KMS-11 (cell line): ENCODE measurements at regions not wholly inside any gene's neighbourhood (a gene's known extent, or its start where the extent isn't known, plus 50 kb on each side); places are given as distances from the start of the nearest gene placed in this dataset.

Experiments used
- H2AFZ ChIP-seq: fragments of 200-600 bp; sonication (generic); 2 replicates; pipeline ENCODE4 v1.6.1; 2016; ENCODE audit warnings: antibody characterized with exemption, mixed run types, low read depth
- H3K27ac ChIP-seq: fragments of 200-600 bp; sonication (generic); 2 replicates; pipeline ENCODE4 v1.6.1; 2016; ENCODE audit warnings: mild to moderate bottlenecking, mixed run types
- H3K27me3 ChIP-seq: fragments of 200-600 bp; sonication (generic); 2 replicates; pipeline ENCODE4 v1.6.1; 2017; ENCODE audit warnings: mild to moderate bottlenecking, low read depth, mixed run types, moderate library complexity; ENCODE audit not compliant: insufficient read depth
- H3K36me3 ChIP-seq: fragments of 200-600 bp; sonication (generic); 2 replicates; pipeline ENCODE4 v1.6.1; 2017; ENCODE audit warnings: mild to moderate bottlenecking, mixed run types; ENCODE audit not compliant: insufficient read depth
- H3K4me1 ChIP-seq: fragments of 200-600 bp; sonication (generic); 2 replicates; pipeline ENCODE4 v1.6.1; 2016; ENCODE audit warnings: mild to moderate bottlenecking, low read depth, mixed run types; ENCODE audit not compliant: poor library complexity, severe bottlenecking
- H3K4me2 ChIP-seq: fragments of 200-600 bp; sonication (generic); 2 replicates; pipeline ENCODE4 v1.7.0; 2016; ENCODE audit warnings: mild to moderate bottlenecking, mixed run types
- H3K4me3 ChIP-seq: fragments of 200-600 bp; sonication (generic); IDR thresholded peaks from 2 replicates; pipeline ENCODE4 v1.6.1; 2017; ENCODE audit warnings: low read depth, low read length, mixed read lengths; ENCODE audit not compliant: insufficient read depth
- H3K79me2 ChIP-seq: fragments of 200-600 bp; sonication (generic); 2 replicates; pipeline ENCODE4 v1.6.1; 2016; ENCODE audit warnings: low read depth, mixed run types; ENCODE audit not compliant: insufficient read depth
- H3K9ac ChIP-seq: fragments of 200-600 bp; sonication (generic); 2 replicates; pipeline ENCODE4 v1.6.1; 2016; ENCODE audit warnings: mild to moderate bottlenecking, mixed run types
- H4K20me1 ChIP-seq: fragments of 200-600 bp; sonication (generic); 2 replicates; pipeline ENCODE4 v1.6.1; 2016; ENCODE audit warnings: mild to moderate bottlenecking, mixed run types; ENCODE audit not compliant: insufficient read depth
- CTCF ChIP-seq: fragments of 200-600 bp; sonication (generic); conservative IDR thresholded peaks from 2 replicates; pipeline ENCODE4 v1.6.1; 2017; ENCODE audit warnings: low read depth, mild to moderate bottlenecking, antibody characterized with exemption, low read length, moderate library complexity, mixed read lengths

- H3K27me3 ChIP-seq = no peaks in the 10 kb centered on the region; the same call in 1 of the 2 replicates
- no peaks in the 10 kb centered on the region for H3K4me1 ChIP-seq
- no peaks in the 10 kb centered on the region for H4K20me1 ChIP-seq
- no peak overlapping the region for H3K9ac ChIP-seq
- no peak overlapping the region for H3K4me3 ChIP-seq
- no peak overlapping the region for H3K27ac ChIP-seq
- no peaks in the 10 kb centered on the region for H3K36me3 ChIP-seq
- no peak overlapping the region for H2AFZ ChIP-seq
- TF ChIP-seq CTCF = no peak
- no peaks in the 10 kb centered on the region for H3K79me2 ChIP-seq
- no peak overlapping the region for H3K4me2 ChIP-seq
Measured at GRCh38 chr19:32053376-32053775, 292.0 kb upstream of the ZNF507 start.

- H3K27ac ChIP-seq = no peak overlapping the region
- no peak overlapping the region for H3K4me2 ChIP-seq
- H3K36me3 ChIP-seq = no peaks in the 10 kb centered on the region
- H3K9ac ChIP-seq = no peak overlapping the region
- H2AFZ ChIP-seq = no peak overlapping the region
- H4K20me1 ChIP-seq = no peaks in the 10 kb centered on the region
- no peak for TF ChIP-seq CTCF
- no peaks in the 10 kb centered on the region for H3K79me2 ChIP-seq
- H3K4me3 ChIP-seq = no peak overlapping the region
- H3K4me1 ChIP-seq = no peaks in the 10 kb centered on the region
- H3K27me3 ChIP-seq = no peaks in the 10 kb centered on the region; the same call in 1 of the 2 replicates
Measured at GRCh38 chr19:32053861-32054260, 291.5 kb upstream of the ZNF507 start.

GRCh38 chr19:32058131-32058530, 287.3 kb upstream of the ZNF507 start:
- Histone ChIP-seq H3K27me3 (no peaks in the 10 kb centered on the region; the same call in 1 of the 2 replicates), H3K79me2 (no peaks in the 10 kb centered on the region), H3K36me3 (no peaks in the 10 kb centered on the region), H4K20me1 (no peaks in the 10 kb centered on the region), H3K9ac (no peak overlapping the region), H3K4me3 (no peak overlapping the region), H3K4me1 (no peaks in the 10 kb centered on the region), H3K27ac (no peak overlapping the region), H2AFZ (no peak overlapping the region), H3K4me2 (no peak overlapping the region)
- no peak for TF ChIP-seq CTCF

- no peak overlapping the region for H3K27ac ChIP-seq
- no peak overlapping the region for H3K4me2 ChIP-seq
- H3K4me3 ChIP-seq = no peak overlapping the region
- no peaks in the 10 kb centered on the region for H3K4me1 ChIP-seq
- H3K27me3 ChIP-seq = no peaks in the 10 kb centered on the region
- H3K79me2 ChIP-seq = no peaks in the 10 kb centered on the region
- no peak for TF ChIP-seq CTCF
- no peaks in the 10 kb centered on the region for H4K20me1 ChIP-seq
- H3K36me3 ChIP-seq = no peaks in the 10 kb centered on the region
- H3K9ac ChIP-seq = no peak overlapping the region
- no peak overlapping the region for H2AFZ ChIP-seq
Measured at GRCh38 chr19:32061315-32061714, 284.1 kb upstream of the ZNF507 start.
